GM12878 (cell line): ENCODE measurements at regions not wholly inside any gene's neighbourhood (a gene's known extent, or its start where the extent isn't known, plus 50 kb on each side); places are given as distances from the start of the nearest gene placed in this dataset.

ENCODE experiments used
- BHLHE40 ChIP-seq, 2 experiments: fragments of 450-650 bp in 1 of 2; IDR thresholded peaks; 2 replicates each; pipeline ENCODE4 v1.6.1; 2011 to 2017; ENCODE audit warnings: low read depth in 2 of 2, borderline replicate concordance in 1 of 2, improper control_type of control experiment in 1 of 2, low read length in 1 of 2, mild to moderate bottlenecking in 1 of 2
- BRCA1 ChIP-seq: IDR thresholded peaks from 2 replicates; pipeline ENCODE4 v1.6.1; 2011; ENCODE audit warnings: low read depth, low read length, improper control_type of control experiment
- E2F4 ChIP-seq: IDR thresholded peaks from 2 replicates; pipeline ENCODE4 v1.6.1; 2012; ENCODE audit warnings: low read depth, low read length, improper control_type of control experiment
- MAX ChIP-seq: IDR thresholded peaks from 2 replicates; pipeline ENCODE4 v1.6.1; 2012; ENCODE audit warnings: low read depth, low read length, improper control_type of control experiment
- MYC ChIP-seq: IDR thresholded peaks from 2 replicates; pipeline ENCODE4 v1.6.1; 2011; ENCODE audit warnings: mild to moderate bottlenecking, low read length, moderate library complexity, inconsistent platforms; ENCODE audit not compliant: insufficient read depth, insufficient replicate concordance, insufficient read length, severe bottlenecking
- PML ChIP-seq: IDR thresholded peaks from 2 replicates; pipeline ENCODE4 v1.6.1; 2012; ENCODE audit warnings: low read length, inconsistent platforms
- POLR2A ChIP-seq: IDR thresholded peaks from 2 replicates; pipeline ENCODE4 v1.6.1; 2011; ENCODE audit warnings: low read depth, mild to moderate bottlenecking, low read length
- SP1 ChIP-seq: IDR thresholded peaks from one replicate; pipeline ENCODE4 v1.6.1; 2011; ENCODE audit warnings: low read depth, low read length
- STAT3 ChIP-seq: IDR thresholded peaks from 2 replicates; pipeline ENCODE4 v1.6.1; 2011; ENCODE audit warnings: low read depth, low read length, improper control_type of control experiment
- ZNF24 ChIP-seq: fragments of 450-650 bp; IDR thresholded peaks from 2 replicates; pipeline ENCODE4 v1.6.1; 2017; ENCODE audit warnings: antibody characterized with exemption, mild to moderate bottlenecking

GRCh38 chr3:178450476-178450875 lies 85.8 kb upstream of the KCNMB2 start:
- TF ChIP-seq PML (no peak), MAX (no peak), BHLHE40 (IDR thresholded peaks at IDR 0.05; ENCODE audit: borderline replicate concordance in 1 of 2, low read depth in 2 of 2, low read length in 1 of 2) (no peak), POLR2A (no peak), MYC (no peak), E2F4 (no peak), BRCA1 (no peak), SP1 (no peak), ZNF24 (no peak), STAT3 (no peak)
